NCI-H187 treated with DMSO at 0.1 percent for 48 hours (cell line): ENCODE measurements at regions not wholly inside any gene's neighbourhood (a gene's known extent, or its start where the extent isn't known, plus 50 kb on each side); places are given as distances from the start of the nearest gene placed in this dataset.

Experiments
- DNase-seq: peaks from one replicate; lab custom pipeline; 2025; lab: John Stamatoyannopoulos, UW

DNA sequence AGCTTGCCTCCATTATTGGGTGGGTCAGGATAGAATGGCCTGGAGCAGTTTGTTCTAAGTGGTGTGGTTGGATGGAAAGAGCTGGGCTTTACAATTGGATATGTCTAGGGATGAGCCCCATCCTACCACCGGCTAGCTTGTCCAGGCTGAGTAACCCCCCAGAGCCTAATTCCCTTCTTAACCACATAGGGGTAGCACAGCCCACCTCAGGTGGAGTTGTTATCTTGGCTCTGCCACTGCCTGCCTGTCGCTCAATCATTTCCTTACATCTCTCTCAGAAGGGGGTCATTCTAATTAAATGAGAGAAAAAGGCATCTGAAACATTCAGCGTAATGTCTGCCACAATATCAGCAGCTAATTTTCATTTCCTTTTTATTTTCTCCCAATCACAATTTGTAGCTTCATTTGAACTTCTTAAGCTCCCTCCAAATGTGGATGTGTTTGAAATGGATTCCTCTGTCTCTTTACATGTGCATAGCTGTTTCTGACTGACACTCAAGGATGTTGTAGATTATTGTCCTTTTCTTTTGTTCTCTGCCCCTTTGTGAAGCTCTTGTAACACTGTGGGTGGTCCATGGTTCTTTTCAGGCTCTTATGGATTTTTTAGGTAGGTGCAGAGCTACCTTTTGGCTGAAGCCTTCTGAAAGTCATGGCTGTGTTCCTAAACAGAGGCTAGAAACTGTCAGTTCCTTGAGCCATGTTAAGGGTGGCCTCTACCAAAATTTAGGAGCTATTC, 383.1 kb upstream of the KLF4 start:
- no peak for DNase-seq

DNA sequence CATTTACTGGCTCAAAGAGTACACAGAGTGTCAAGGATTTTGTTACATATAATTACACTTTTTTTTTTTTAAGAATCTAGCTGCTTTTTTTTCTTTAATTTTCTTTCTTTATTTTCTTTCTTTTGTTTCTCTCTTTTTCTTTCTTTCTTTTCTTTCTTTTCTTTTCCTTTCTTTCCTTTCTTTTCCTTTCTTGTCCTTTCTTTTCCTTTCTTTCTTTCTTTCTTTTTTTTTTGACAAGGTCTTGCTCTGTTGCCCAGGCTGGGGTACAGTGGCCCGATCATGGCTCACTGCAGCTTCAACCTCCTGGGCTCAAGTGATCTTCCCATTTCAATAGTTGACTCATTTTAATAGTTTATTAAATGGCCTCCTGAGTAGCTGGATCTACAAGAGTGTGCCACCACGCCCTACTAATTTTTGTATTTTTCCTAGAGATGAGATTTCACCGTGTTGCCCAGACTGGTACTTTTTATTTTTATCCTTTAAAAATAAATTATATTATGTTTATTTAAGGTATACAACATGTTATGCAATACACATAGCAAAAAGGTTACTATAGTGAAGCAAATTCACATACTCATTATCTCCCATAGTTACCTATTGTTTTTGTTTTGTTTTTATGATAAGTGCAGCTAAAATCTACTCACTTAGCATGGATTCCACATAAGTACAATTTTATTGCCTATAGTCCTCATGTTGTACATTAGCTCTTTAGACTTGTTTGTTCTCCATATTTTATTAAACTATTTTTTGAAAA, 381.5 kb upstream of the KLF4 start:
- DNase-seq, result no peak

GRCh38 chr9:107870221-107870620, 380.7 kb upstream of the KLF4 start:
- DNase-seq, result no peak

DNA sequence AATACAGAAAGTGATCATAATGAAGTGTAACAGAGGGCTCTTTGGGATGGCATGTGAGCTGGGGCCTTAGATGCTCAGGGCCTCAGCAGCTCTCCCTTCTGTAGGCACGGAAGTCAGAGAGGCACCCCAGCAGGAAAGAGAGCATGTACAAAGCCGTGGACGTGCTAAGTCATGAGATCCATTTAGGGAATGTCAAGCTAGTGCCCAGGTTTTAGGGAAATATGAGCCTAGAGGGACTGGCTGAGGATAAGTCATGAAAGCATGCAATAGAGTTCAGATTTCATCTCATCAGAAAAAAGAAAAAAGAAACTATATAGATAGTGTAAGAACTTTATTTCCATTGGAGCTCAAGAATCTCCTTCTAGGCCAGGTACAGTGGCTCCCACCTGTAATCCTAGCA, 379.5 kb upstream of the KLF4 start:
- no peak for DNase-seq

GRCh38 chr9:107868186-107868585, 378.6 kb upstream of the KLF4 start:
- no peak for DNase-seq

GRCh38 chr9:107867738-107868137, 378.2 kb upstream of the KLF4 start:
- DNase-seq, result no peak

- DNase-seq, result no peak
Measured at GRCh38 chr9:107866711-107867311, 377.2 kb upstream of the KLF4 start.

DNA sequence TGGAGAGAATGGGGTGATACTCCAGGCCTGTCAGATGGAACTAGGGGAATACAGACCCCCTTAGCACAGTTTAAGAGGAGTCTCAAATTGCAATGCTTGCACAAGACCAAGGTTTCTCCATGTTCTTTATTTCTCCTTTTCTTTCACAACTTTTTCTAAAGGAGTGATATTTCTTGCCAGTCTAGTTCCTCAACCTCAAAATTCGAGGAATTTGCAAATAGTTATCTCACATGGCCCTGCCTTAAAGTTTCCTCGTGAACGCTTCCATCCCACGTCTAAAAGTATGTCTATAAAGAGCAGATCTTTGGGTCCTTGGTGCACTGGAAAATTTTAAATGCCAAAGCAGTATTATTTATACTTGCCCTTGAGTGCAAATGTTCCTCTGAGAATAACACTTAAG, 373.8 kb upstream of the KLF4 start:
- no peak for DNase-seq

GRCh38 chr9:107862881-107863280, 373.3 kb upstream of the KLF4 start:
- DNase-seq, result no peak

DNA sequence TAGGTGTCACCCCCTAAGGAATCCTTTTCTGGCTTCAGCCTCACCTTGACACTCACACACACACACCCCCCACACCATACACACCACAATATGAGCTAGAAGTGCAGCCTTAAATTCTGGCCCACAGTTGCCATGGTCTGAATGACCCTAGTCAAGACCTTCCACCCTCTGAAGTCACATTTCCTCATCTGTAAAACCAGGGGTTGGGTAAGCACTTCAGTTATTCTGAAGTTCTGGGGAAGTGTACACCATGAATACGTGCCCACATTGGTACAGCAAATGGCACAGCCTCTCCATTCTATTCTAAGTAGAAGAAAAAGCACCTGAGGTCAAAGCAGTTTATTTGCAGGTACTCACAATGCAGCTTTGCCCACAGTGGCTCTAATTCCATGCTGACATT, 372.8 kb upstream of the KLF4 start:
- DNase-seq, result no peak

GRCh38 chr9:107861075-107861474, 371.5 kb upstream of the KLF4 start:
- DNase-seq, result no peak

- no peak for DNase-seq
Measured at GRCh38 chr9:107858260-107858659, 368.7 kb upstream of the KLF4 start.

DNA sequence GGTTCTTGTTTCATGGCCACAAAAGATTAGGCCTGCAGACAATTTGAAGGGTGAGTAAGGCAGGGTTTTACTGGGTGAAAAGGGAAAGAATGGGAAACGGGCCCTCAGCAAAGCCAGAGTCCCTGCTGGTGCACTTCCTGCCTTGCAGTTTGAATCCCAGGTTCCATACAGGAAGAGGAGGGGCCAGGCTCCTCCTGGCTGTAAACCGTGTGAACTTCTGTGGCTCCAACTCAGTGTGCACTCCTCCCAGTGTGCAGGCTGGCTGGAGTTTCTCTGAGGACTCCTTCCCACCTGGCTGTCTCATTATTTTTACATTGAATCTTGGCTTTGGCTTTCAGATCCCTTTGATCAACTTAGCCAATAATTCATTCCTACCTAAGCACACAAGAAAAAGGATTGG, 367.1 kb upstream of the KLF4 start:
- no peak for DNase-seq

- DNase-seq, result no peak
Measured at GRCh38 chr9:107855164-107855563, 365.6 kb upstream of the KLF4 start.

- DNase-seq, result no peak
Measured at GRCh38 chr9:107853461-107853860, 363.9 kb upstream of the KLF4 start.

DNA sequence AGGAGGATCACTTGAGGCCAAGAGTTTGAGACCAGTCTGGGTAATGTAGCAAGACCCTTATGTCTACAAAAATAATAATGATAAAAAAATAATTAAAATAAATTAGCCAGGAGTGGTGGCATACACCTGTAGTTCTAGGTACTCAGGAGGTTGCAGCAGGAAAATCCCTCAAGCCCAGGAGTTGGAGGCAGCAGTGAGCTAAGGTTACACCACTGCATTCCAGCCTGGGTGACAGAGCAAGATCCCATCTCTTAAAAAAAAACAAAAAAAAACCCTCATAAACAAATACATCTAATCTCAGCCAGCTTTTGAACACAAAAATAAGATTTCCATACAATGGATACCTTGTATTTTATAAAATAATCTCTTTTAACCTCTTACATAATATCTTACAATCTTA, 363.3 kb upstream of the KLF4 start:
- no peak for DNase-seq

DNA sequence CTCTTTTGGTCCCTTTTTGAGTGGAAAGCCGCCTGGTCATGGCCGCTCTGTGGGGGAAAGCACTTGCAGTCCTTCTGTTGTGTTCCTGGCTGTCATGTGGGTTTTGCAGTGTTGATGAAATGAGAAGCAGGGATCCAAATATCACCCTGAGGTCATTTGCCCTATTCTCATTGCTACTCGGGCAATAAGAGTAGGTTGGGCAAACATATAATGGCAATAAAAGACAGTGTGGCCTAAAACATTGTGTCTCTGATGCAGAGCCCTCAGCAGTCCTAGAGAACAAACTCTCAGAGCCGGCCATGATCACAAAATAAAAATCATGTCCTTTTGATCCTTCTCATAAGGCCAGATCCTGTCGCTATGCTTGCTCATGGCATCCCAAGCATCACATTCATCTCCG, 361.1 kb upstream of the KLF4 start:
- DNase-seq, result no peak

DNA sequence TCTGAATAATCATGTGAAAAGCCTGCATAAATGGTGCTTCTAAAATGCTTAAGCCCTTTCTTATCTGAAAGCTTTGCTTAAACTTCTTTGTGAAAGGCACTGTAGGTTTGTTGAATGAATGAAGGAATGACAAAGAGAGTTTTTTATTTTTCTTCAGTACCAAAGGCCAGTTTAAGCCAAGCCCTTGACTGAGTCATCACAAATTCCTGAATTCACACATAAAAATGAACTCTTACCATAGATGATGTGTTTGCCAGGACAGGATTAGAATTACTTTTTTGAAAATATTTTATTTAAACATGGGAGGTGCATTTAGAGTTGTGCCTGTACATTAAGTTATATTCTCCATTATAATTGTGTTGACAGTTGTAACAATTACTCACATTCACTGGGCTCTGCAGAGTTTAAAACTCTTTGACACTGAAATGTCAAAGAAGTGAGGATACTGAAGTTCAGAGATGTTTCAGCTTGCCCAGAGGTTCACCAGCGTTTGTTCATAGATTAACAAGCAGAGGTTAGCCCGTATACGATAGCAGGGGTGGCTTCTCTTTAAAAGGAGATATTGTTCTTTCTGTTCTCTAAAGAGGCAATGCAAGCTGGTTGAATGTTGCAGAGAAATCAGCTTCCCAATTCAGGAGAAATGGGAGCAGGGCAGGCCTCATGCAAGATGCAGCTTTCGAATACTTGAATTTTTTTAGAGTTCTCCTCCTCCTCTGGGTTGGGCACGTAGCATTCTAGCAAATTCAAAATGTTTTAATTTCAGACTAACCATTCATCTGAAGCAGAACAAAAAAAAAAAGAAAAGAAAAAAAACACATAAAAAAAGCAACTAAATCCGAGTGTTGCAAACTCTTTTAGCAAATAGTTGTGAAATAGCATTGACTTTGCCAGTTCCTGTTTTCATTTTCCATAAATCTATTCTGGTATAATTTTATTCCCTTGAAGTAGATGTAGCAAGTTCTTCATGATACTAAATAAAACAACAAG, 358.7 kb upstream of the KLF4 start:
- no peak for DNase-seq

DNA sequence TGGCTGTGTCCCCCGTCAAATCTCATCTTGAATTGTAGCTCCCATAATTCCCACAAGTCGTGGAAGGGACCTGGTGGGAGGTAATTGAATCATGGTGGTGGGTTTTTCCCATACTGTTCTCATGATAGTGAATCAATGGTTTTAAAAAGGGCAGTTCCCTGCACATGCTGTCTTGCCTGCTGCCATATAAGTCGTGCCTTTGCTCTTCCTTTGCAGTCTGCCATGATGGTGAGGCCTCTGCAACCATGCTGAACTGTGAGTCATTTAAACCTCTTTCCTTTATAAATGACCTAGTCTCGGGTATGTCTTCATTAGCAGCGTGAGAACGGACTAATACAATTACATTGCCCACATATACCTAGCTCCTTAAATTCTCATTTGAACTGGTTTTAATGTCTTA, 353.0 kb upstream of the KLF4 start:
- DNase-seq, result no peak

DNA sequence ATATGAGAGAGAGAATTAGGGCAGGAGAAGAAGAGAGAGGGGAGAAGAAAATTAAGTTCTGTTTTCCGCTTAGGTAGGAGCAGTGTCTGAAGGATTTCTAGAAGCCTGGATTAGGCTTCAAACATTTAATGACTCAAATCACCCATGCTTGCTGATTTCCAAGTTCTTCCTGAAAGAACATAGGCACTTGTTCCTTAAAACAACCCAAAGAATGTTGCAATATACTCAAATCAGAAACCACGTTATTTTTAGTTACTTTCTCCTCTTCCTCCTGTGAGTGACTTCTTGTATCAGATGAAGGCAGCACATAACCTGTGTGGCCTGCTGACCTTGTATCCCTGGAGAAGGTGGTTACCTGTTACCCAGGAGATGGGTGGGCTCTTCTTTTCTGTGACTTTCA, 351.5 kb upstream of the KLF4 start:
- DNase-seq, result no peak

- no peak for DNase-seq
Measured at GRCh38 chr9:107839371-107839770, 349.8 kb upstream of the KLF4 start.

- DNase-seq, result no peak
Measured at GRCh38 chr9:107838766-107839165, 349.2 kb upstream of the KLF4 start.
